ENCODE measurements at regions not wholly inside any gene's neighbourhood (a gene's known extent, or its start where the extent isn't known, plus 50 kb on each side); places are given as distances from the start of the nearest gene placed in this dataset.

DNA sequence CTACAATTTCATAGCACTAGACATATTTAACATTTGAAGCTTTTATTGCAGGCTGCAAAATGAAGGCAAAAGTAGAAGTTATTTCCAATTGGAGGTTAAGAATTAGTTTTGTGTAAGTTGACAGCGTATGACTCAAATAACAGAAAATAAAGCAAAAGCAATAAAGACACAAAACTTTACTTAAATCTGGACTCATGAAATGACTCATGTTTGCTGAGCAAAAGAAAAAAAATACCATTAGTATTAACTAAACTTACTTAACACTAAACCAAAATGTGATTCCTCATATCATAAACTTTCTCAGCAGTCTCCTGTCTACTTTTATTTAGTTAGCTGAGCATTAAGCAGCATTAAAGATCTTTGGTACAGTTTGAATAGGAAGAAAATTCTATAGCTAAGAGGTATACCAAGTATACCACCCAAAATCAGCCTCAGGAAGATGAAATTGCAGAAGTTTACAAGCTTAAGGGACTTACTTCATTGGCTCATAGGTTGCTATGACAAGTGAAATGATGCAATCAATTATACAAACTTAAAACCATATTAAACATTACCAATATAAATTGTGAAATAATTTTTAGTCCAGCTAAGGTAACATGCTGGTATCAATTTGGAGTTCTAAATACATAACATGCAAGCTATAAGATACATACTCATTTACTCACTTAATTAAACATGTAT is 1131.4 kb downstream of the XPNPEP1 start:
- Histone ChIP-seq H3K14ac (ENCODE audit: insufficient read depth, low read length) (no peak overlapping the region), H3K27ac (ENCODE audit: insufficient read length, low read depth, low read length) (no peak overlapping the region), H3K79me1 (ENCODE audit: insufficient read depth, low read depth, low read length, poor library complexity, severe bottlenecking) (no peaks in the 10 kb centered on the region), H2BK120ac (ENCODE audit: low read depth, low read length, poor library complexity, severe bottlenecking) (no peak overlapping the region), H2BK20ac (ENCODE audit: low read depth, low read length, poor library complexity, severe bottlenecking) (no peak overlapping the region), H2BK15ac (ENCODE audit: low read depth, low read length) (no peak overlapping the region), H2AFZ (ENCODE audit: low read length) (no peak overlapping the region), H3K79me2 (ENCODE audit: insufficient read depth, low read length) (no peaks in the 10 kb centered on the region), H3K9me3 (ENCODE audit: control insufficient read depth, low read depth, low read length) (no peaks in the 10 kb centered on the region), H4K5ac (ENCODE audit: insufficient read length, low read depth, low read length) (no peak overlapping the region), H4K20me1 (ENCODE audit: control insufficient read depth, insufficient read depth, insufficient read length) (no peaks in the 10 kb centered on the region), H3K56ac (ENCODE audit: insufficient read length, low read depth, low read length) (no peak overlapping the region), H2BK12ac (ENCODE audit: insufficient read length, low read depth, low read length) (no peak overlapping the region), H2AK5ac (ENCODE audit: insufficient read length, low read length) (no peak overlapping the region), H3K4me2 (ENCODE audit: insufficient read depth, insufficient read length, low read length) (no peak overlapping the region), H3K9ac (ENCODE audit: extremely low read depth, insufficient read length, low read length) (no peak overlapping the region), H3T11ph (ENCODE audit: low read length) (no peak overlapping the region), H3K23me2 (ENCODE audit: insufficient read length, low read depth, low read length, poor library complexity, severe bottlenecking) (no peaks in the 10 kb centered on the region), H2BK5ac (ENCODE audit: insufficient read length, low read length) (no peak overlapping the region), H3K4me1 (ENCODE audit: insufficient read depth, low read length) (no peaks in the 10 kb centered on the region), H3K27me3 (ENCODE audit: insufficient read depth, low read length) (no peaks in the 10 kb centered on the region), H3K23ac (ENCODE audit: insufficient read length, low read depth, low read length) (no peak overlapping the region), H3K4ac (ENCODE audit: low read depth, low read length) (no peak overlapping the region), H4K8ac (replicated peaks; ENCODE audit: insufficient read length, low read depth, low read length) (no peak overlapping the region), H4K91ac (ENCODE audit: insufficient read length, low read depth, low read length) (no peak overlapping the region), H3K18ac (ENCODE audit: insufficient read length, low read depth, low read length) (no peak overlapping the region)
- TF ChIP-seq, protein P1, sequence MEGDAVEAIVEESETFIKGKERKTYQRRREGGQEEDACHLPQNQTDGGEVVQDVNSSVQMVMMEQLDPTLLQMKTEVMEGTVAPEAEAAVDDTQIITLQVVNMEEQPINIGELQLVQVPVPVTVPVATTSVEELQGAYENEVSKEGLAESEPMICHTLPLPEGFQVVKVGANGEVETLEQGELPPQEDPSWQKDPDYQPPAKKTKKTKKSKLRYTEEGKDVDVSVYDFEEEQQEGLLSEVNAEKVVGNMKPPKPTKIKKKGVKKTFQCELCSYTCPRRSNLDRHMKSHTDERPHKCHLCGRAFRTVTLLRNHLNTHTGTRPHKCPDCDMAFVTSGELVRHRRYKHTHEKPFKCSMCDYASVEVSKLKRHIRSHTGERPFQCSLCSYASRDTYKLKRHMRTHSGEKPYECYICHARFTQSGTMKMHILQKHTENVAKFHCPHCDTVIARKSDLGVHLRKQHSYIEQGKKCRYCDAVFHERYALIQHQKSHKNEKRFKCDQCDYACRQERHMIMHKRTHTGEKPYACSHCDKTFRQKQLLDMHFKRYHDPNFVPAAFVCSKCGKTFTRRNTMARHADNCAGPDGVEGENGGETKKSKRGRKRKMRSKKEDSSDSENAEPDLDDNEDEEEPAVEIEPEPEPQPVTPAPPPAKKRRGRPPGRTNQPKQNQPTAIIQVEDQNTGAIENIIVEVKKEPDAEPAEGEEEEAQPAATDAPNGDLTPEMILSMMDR (conservative IDR thresholded peaks at IDR 0.05), result no peak
- no CpG with 5 or more reads among the region's 1 CpG for WGBS (ENCODE audit: extremely low coverage, insufficient read length, low lambda C conversion rate)
- no peak overlapping the region for H3K27ac Mint-ChIP-seq
- no peaks in the 10 kb centered on the region for H3K4me1 Mint-ChIP-seq
- H3K36me3 Mint-ChIP-seq (ENCODE audit: insufficient read depth in 1 of 3, low read depth in 3 of 3), result no peaks in the 10 kb centered on the region; a peak in 3 of 7 replicates
- H3K4me3 Mint-ChIP-seq, result no peak overlapping the region
- H3K27me3 Mint-ChIP-seq (ENCODE audit: low read depth), result no peaks in the 10 kb centered on the region; the same call in 1 of the 2 replicates
- peaks cover 8 to 16% of the 10 kb centered on the region in 2 experiments for H3K9me3 Mint-ChIP-seq
- no peak for DNase-seq

All from H9 (cell line).